ENCODE measurements at regions not wholly inside any gene's neighbourhood (a gene's known extent, or its start where the extent isn't known, plus 50 kb on each side); places are given as distances from the start of the nearest gene placed in this dataset.

GRCh38 chr18:67302043-67302442, 214.5 kb downstream of the DSEL start:
- 74 to 83% methylated on average over 1 of the region's 1 CpG for WGBS, 2 donors
- no peak overlapping the region for H3K27ac ChIP-seq (ENCODE audit: low read depth in 1 of 2, low read length in 1 of 2)
- peaks cover 0 to 13% (median 3%) of the 10 kb centered on the region in 4 donors for H3K9me3 ChIP-seq (ENCODE audit: control insufficient read depth in 4 of 4, insufficient read depth in 3 of 4, low read length in 3 of 4)
- H3K9ac ChIP-seq (ENCODE audit: insufficient read depth in 1 of 2, low read length in 2 of 2) = no peak overlapping the region
- no peak for DNase-seq
- ATAC-seq (ENCODE audit: insufficient read depth, low FRiP score) = no peak
- H3K4me3 ChIP-seq = no peak overlapping the region
- TF ChIP-seq CTCF (IDR thresholded peaks at IDR 0.05; ENCODE audit: control extremely low read depth, extremely low read depth) = no peak
- no peaks in the 10 kb centered on the region for H3K36me3 ChIP-seq (ENCODE audit: control insufficient read depth in 4 of 4, insufficient read depth in 4 of 4, low read length in 4 of 4)
- H3K4me1 ChIP-seq (ENCODE audit: control insufficient read depth in 5 of 5, insufficient read depth in 5 of 5, low read length in 5 of 5) = no peaks in the 10 kb centered on the region
- no peaks in the 10 kb centered on the region for H3K27me3 ChIP-seq (ENCODE audit: control insufficient read depth in 3 of 3, insufficient read depth in 3 of 3, low read length in 2 of 3)

- H3K27me3 ChIP-seq (ENCODE audit: control insufficient read depth in 3 of 3, insufficient read depth in 3 of 3, low read length in 2 of 3) = no peaks in the 10 kb centered on the region
- H3K36me3 ChIP-seq (ENCODE audit: control insufficient read depth in 4 of 4, insufficient read depth in 4 of 4, low read length in 4 of 4) = no peaks in the 10 kb centered on the region
- no peak for TF ChIP-seq CTCF (IDR thresholded peaks at IDR 0.05; ENCODE audit: control extremely low read depth, extremely low read depth)
- peaks cover 0 to 13% (median 3%) of the 10 kb centered on the region in 4 donors for H3K9me3 ChIP-seq (ENCODE audit: control insufficient read depth in 4 of 4, insufficient read depth in 3 of 4, low read length in 3 of 4)
- no peak for DNase-seq
- H3K4me3 ChIP-seq = no peak overlapping the region
- no peak overlapping the region for H3K27ac ChIP-seq (ENCODE audit: low read depth in 1 of 2, low read length in 1 of 2)
- no peaks in the 10 kb centered on the region for H3K4me1 ChIP-seq (ENCODE audit: control insufficient read depth in 5 of 5, insufficient read depth in 5 of 5, low read length in 5 of 5)
- 89 to 91% methylated on average over 1 of the region's 1 CpG for WGBS, 2 donors
- no peak for ATAC-seq (ENCODE audit: insufficient read depth, low FRiP score)
- no peak overlapping the region for H3K9ac ChIP-seq (ENCODE audit: insufficient read depth in 1 of 2, low read length in 2 of 2)
Observed at GRCh38 chr18:67301592-67301991, 214.9 kb downstream of the DSEL start.

- WGBS, 2 donors = 95 to 96% methylated on average over 4 of the region's 4 CpGs
- Histone ChIP-seq H3K36me3 (ENCODE audit: control insufficient read depth in 4 of 4, insufficient read depth in 4 of 4, low read length in 4 of 4) (no peaks in the 10 kb centered on the region), H3K27ac (ENCODE audit: low read depth in 1 of 2, low read length in 1 of 2) (no peak overlapping the region), H3K27me3 (ENCODE audit: control insufficient read depth in 3 of 3, insufficient read depth in 3 of 3, low read length in 2 of 3) (no peaks in the 10 kb centered on the region), H3K9me3 (ENCODE audit: control insufficient read depth in 4 of 4, insufficient read depth in 3 of 4, low read length in 3 of 4) (peaks cover 0 to 11% (median 3%) of the 10 kb centered on the region in 4 donors), H3K4me3 (no peak overlapping the region), H3K4me1 (ENCODE audit: control insufficient read depth in 5 of 5, insufficient read depth in 5 of 5, low read length in 5 of 5) (no peaks in the 10 kb centered on the region), H3K9ac (ENCODE audit: insufficient read depth in 1 of 2, low read length in 2 of 2) (no peak overlapping the region)
- no peak for ATAC-seq (ENCODE audit: insufficient read depth, low FRiP score)
- DNase-seq = peak in 1 of 3 donors; percentile 15
- TF ChIP-seq CTCF (IDR thresholded peaks at IDR 0.05; ENCODE audit: control extremely low read depth, extremely low read depth) = no peak
Observed at GRCh38 chr18:67300498-67300897, 216.0 kb downstream of the DSEL start.

GRCh38 chr18:67292814-67293213, 223.7 kb downstream of the DSEL start:
- Histone ChIP-seq H3K36me3 (ENCODE audit: control insufficient read depth in 4 of 4, insufficient read depth in 4 of 4, low read length in 4 of 4) (no peaks in the 10 kb centered on the region), H3K27ac (ENCODE audit: low read depth in 1 of 2, low read length in 1 of 2) (no peak overlapping the region), H3K9ac (ENCODE audit: insufficient read depth in 1 of 2, low read length in 2 of 2) (no peak overlapping the region), H3K4me1 (ENCODE audit: control insufficient read depth in 5 of 5, insufficient read depth in 5 of 5, low read length in 5 of 5) (no peaks in the 10 kb centered on the region), H3K4me3 (no peak overlapping the region), H3K27me3 (ENCODE audit: control insufficient read depth in 3 of 3, insufficient read depth in 3 of 3, low read length in 2 of 3) (no peaks in the 10 kb centered on the region), H3K9me3 (ENCODE audit: control insufficient read depth in 4 of 4, insufficient read depth in 3 of 4, low read length in 3 of 4) (no peaks in the 10 kb centered on the region)
- DNase-seq (no peak), ATAC-seq (ENCODE audit: insufficient read depth, low FRiP score) (no peak)
- no peak for TF ChIP-seq CTCF (IDR thresholded peaks at IDR 0.05; ENCODE audit: control extremely low read depth, extremely low read depth)
- 74 to 85% methylated on average over 3 of the region's 3 CpGs for WGBS, 2 donors
